ENCODE measurements at regions not wholly inside any gene's neighbourhood (a gene's known extent, or its start where the extent isn't known, plus 50 kb on each side); places are given as distances from the start of the nearest gene placed in this dataset.

- peak in 1 of 2 experiments; percentile 37 for DNase-seq (ENCODE audit: low read depth in 1 of 2, low spot score in 1 of 2)
- no peak for TF ChIP-seq JUND (IDR thresholded peaks at IDR 0.05; ENCODE audit: low read depth)
- in situ Hi-C loops (cut with HindIII; ENCODE audit: low pct_unique_long_range_greater_than_20kb, low sequenced_read_pairs): no loop called here
Observed at GRCh38 chr20:19964289-19965265, 52.6 kb upstream of the NAA20 start.

- no peak for TF ChIP-seq JUND (IDR thresholded peaks at IDR 0.05; ENCODE audit: low read depth)
- peak in 1 of 2 experiments; percentile 75 for DNase-seq (ENCODE audit: low read depth in 1 of 2, low spot score in 1 of 2)
- in situ Hi-C loops (cut with HindIII; ENCODE audit: low pct_unique_long_range_greater_than_20kb, low sequenced_read_pairs): no loop called here
Observed at GRCh38 chr20:19966840-19967239, 50.3 kb upstream of the NAA20 start.

All from T47D (cell line).